H9 (cell line): ENCODE measurements at regions not wholly inside any gene's neighbourhood (a gene's known extent, or its start where the extent isn't known, plus 50 kb on each side); places are given as distances from the start of the nearest gene placed in this dataset.

Experiments
- DNase-seq: peaks from one replicate; pipeline ENCODE4 v3.0.0-alpha.2; 2017
- H2AFZ ChIP-seq: one replicate; pipeline ENCODE4 v1.6.1; 2013; ENCODE audit warnings: mild to moderate bottlenecking, low read length, control low read depth, moderate library complexity
- H2AK5ac ChIP-seq: 2 replicates; pipeline ENCODE4 v1.6.1; 2013; ENCODE audit warnings: low read length, control low read depth, mixed read lengths; ENCODE audit not compliant: insufficient read length
- H2BK120ac ChIP-seq: one replicate; pipeline ENCODE4 v1.6.1; 2013; ENCODE audit warnings: low read depth, mild to moderate bottlenecking, low read length, control low read depth, inconsistent platforms; ENCODE audit not compliant: poor library complexity, severe bottlenecking
- H2BK12ac ChIP-seq: 2 replicates; pipeline ENCODE4 v1.6.1; 2013; ENCODE audit warnings: low read length, control low read depth, mixed read lengths, low read depth; ENCODE audit not compliant: insufficient read length
- H2BK15ac ChIP-seq: 2 replicates; pipeline ENCODE4 v1.6.1; 2013; ENCODE audit warnings: low read depth, low read length, control low read depth
- H2BK20ac ChIP-seq: one replicate; pipeline ENCODE4 v1.6.1; 2013; ENCODE audit warnings: low read depth, mild to moderate bottlenecking, low read length, control low read depth, inconsistent platforms; ENCODE audit not compliant: poor library complexity, severe bottlenecking
- H2BK5ac ChIP-seq: 2 replicates; pipeline ENCODE4 v1.6.1; 2013; ENCODE audit warnings: low read length, control low read depth, mixed read lengths; ENCODE audit not compliant: insufficient read length
- H3K14ac ChIP-seq: 2 replicates; pipeline ENCODE4 v1.6.1; 2013; ENCODE audit warnings: low read length, control low read depth; ENCODE audit not compliant: insufficient read depth
- H3K18ac ChIP-seq: 2 replicates; pipeline ENCODE4 v1.6.1; 2013; ENCODE audit warnings: low read depth, mild to moderate bottlenecking, mixed read lengths, low read length, control low read depth; ENCODE audit not compliant: insufficient read length
- H3K23ac ChIP-seq: 2 replicates; pipeline ENCODE4 v1.6.1; 2013; ENCODE audit warnings: low read length, control low read depth, mixed read lengths, low read depth; ENCODE audit not compliant: insufficient read length
- H3K23me2 ChIP-seq: 2 replicates; pipeline ENCODE4 v1.6.1; 2013; ENCODE audit warnings: low read depth, mild to moderate bottlenecking, mixed read lengths, low read length, control low read depth; ENCODE audit not compliant: insufficient read length, poor library complexity, severe bottlenecking
- H3K27ac ChIP-seq: 2 replicates; pipeline ENCODE4 v1.5.1; 2013; ENCODE audit warnings: low read length, control low read depth, mixed read lengths, low read depth; ENCODE audit not compliant: insufficient read length
- H3K27me3 ChIP-seq: 2 replicates; pipeline ENCODE4 v1.6.1; 2013; ENCODE audit warnings: low read length, control low read depth, inconsistent platforms; ENCODE audit not compliant: insufficient read depth
- H3K4ac ChIP-seq: 2 replicates; pipeline ENCODE4 v1.6.1; 2013; ENCODE audit warnings: low read depth, mild to moderate bottlenecking, control low read depth, inconsistent platforms, low read length, moderate library complexity
- H3K4me1 ChIP-seq: 2 replicates; pipeline ENCODE4 v1.6.1; 2013; ENCODE audit warnings: low read length, control low read depth, inconsistent platforms; ENCODE audit not compliant: insufficient read depth
- H3K4me2 ChIP-seq: 2 replicates; pipeline ENCODE4 v1.6.1; 2013; ENCODE audit warnings: low read length, control low read depth, mixed read lengths; ENCODE audit not compliant: insufficient read length, insufficient read depth
- H3K56ac ChIP-seq: 2 replicates; pipeline ENCODE4 v1.6.1; 2013; ENCODE audit warnings: low read depth, mild to moderate bottlenecking, mixed read lengths, low read length, control low read depth; ENCODE audit not compliant: insufficient read length
- H3K79me1 ChIP-seq: 2 replicates; pipeline ENCODE4 v1.6.1; 2013; ENCODE audit warnings: low read depth, mild to moderate bottlenecking, moderate library complexity, low read length, control low read depth, inconsistent platforms; ENCODE audit not compliant: insufficient read depth, poor library complexity, severe bottlenecking
- H3K79me2 ChIP-seq: 2 replicates; pipeline ENCODE4 v1.6.1; 2013; ENCODE audit warnings: low read length, control low read depth, inconsistent platforms; ENCODE audit not compliant: insufficient read depth
- H3K9ac ChIP-seq: 2 replicates; pipeline ENCODE4 v1.6.1; 2013; ENCODE audit warnings: low read length, control low read depth, mixed read lengths; ENCODE audit not compliant: insufficient read length; ENCODE audit errors: extremely low read depth
- H3K9me3 ChIP-seq: one replicate; pipeline ENCODE4 v1.6.1; 2013; ENCODE audit warnings: low read depth, low read length, inconsistent platforms; ENCODE audit not compliant: control insufficient read depth
- H3T11ph ChIP-seq: one replicate; pipeline ENCODE4 v1.6.1; 2013; ENCODE audit warnings: mild to moderate bottlenecking, low read length, control low read depth, inconsistent platforms
- H4K20me1 ChIP-seq: one replicate; pipeline ENCODE4 v1.6.1; 2013; ENCODE audit not compliant: control insufficient read depth, insufficient read length, insufficient read depth
- H4K5ac ChIP-seq: 2 replicates; pipeline ENCODE4 v1.6.1; 2013; ENCODE audit warnings: low read depth, mild to moderate bottlenecking, mixed read lengths, low read length, control low read depth; ENCODE audit not compliant: insufficient read length
- H4K8ac ChIP-seq: replicated peaks from 2 replicates; pipeline ENCODE4 v1.6.1; 2013; ENCODE audit warnings: low read length, control low read depth, mixed read lengths, low read depth; ENCODE audit not compliant: insufficient read length
- H4K91ac ChIP-seq: 2 replicates; pipeline ENCODE4 v1.6.1; 2013; ENCODE audit warnings: low read depth, mild to moderate bottlenecking, moderate library complexity, mixed read lengths, low read length, control low read depth; ENCODE audit not compliant: insufficient read length
- H3K27ac Mint-ChIP-seq, 3 experiments: 2 replicates in 2 of 3; 3 replicates in 1 of 3; pipeline ENCODE4 v1.8.0; 2020 to 2021; ENCODE audit warnings: mixed read lengths in 3 of 3, mild to moderate bottlenecking in 1 of 3, moderate library complexity in 1 of 3
- H3K27me3 Mint-ChIP-seq: 2 replicates; pipeline ENCODE4 v1.8.0; 2021; ENCODE audit warnings: low read depth, mild to moderate bottlenecking, moderate library complexity, mixed read lengths
- H3K36me3 Mint-ChIP-seq, 3 experiments: 2 replicates in 2 of 3; 3 replicates in 1 of 3; pipeline ENCODE4 v1.8.0; 2020 to 2021; ENCODE audit warnings: low read depth in 3 of 3, mixed read lengths in 3 of 3; ENCODE audit not compliant: insufficient read depth in 1 of 3
- H3K4me1 Mint-ChIP-seq, 2 experiments: 2 replicates each; pipeline ENCODE4 v1.8.0; 2020; ENCODE audit warnings: mixed read lengths in 2 of 2
- H3K4me3 Mint-ChIP-seq, 2 experiments: 2 replicates in 1 of 2; 3 replicates in 1 of 2; pipeline ENCODE4 v1.8.0; 2020 to 2021; ENCODE audit warnings: mild to moderate bottlenecking in 2 of 2, mixed read lengths in 2 of 2, moderate library complexity in 1 of 2
- H3K9me3 Mint-ChIP-seq, 2 experiments: 2 replicates in 1 of 2; 3 replicates in 1 of 2; pipeline ENCODE4 v1.8.0; 2020; ENCODE audit warnings: mild to moderate bottlenecking in 2 of 2, mixed read lengths in 2 of 2, moderate library complexity in 1 of 2
- WGBS: extraction: QIAGEN DNeasy Blood & Tissue Kit; methylation state at CpG from one replicate; pipeline ENCODE4 v1.1.7; 2013; ENCODE audit warnings: missing lambda C conversion rate, low lambda C conversion rate, mixed read lengths; ENCODE audit not compliant: insufficient read length; ENCODE audit errors: extremely low coverage; 5-methylcytosine and 5-hydroxymethylcytosine counted together
- TF ChIP-seq, protein P1 (sequence below): fragments of 200-600 bp; sonication (generic); conservative IDR thresholded peaks from 3 replicates; pipeline ENCODE4 v1.8.0; 2021; ENCODE audit warnings: antibody characterized with exemption, mild to moderate bottlenecking

GRCh38 chr9:15104826-15105420, 194.7 kb upstream of the FREM1 start:
- no peak overlapping the region for H3K4me2 ChIP-seq
- H3K9ac ChIP-seq = no peak overlapping the region
- H4K8ac ChIP-seq = no peak overlapping the region
- H3T11ph ChIP-seq = no peak overlapping the region
- no peak overlapping the region for H4K91ac ChIP-seq
- H2BK15ac ChIP-seq = no peak overlapping the region
- peaks cover 0 to 7% (median 2%) of the 10 kb centered on the region in 3 experiments; a peak in 1 of 7 replicates for H3K36me3 Mint-ChIP-seq
- no peak overlapping the region for H2AK5ac ChIP-seq
- H3K14ac ChIP-seq = no peak overlapping the region
- no peak overlapping the region for H2AFZ ChIP-seq
- no peaks in the 10 kb centered on the region for H3K79me2 ChIP-seq
- no peak overlapping the region for H3K18ac ChIP-seq
- no CpG with 5 or more reads among the region's 4 CpGs for WGBS
- no peak overlapping the region for H3K27ac ChIP-seq
- TF ChIP-seq, protein P1, sequence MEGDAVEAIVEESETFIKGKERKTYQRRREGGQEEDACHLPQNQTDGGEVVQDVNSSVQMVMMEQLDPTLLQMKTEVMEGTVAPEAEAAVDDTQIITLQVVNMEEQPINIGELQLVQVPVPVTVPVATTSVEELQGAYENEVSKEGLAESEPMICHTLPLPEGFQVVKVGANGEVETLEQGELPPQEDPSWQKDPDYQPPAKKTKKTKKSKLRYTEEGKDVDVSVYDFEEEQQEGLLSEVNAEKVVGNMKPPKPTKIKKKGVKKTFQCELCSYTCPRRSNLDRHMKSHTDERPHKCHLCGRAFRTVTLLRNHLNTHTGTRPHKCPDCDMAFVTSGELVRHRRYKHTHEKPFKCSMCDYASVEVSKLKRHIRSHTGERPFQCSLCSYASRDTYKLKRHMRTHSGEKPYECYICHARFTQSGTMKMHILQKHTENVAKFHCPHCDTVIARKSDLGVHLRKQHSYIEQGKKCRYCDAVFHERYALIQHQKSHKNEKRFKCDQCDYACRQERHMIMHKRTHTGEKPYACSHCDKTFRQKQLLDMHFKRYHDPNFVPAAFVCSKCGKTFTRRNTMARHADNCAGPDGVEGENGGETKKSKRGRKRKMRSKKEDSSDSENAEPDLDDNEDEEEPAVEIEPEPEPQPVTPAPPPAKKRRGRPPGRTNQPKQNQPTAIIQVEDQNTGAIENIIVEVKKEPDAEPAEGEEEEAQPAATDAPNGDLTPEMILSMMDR = peak; percentile 77
- no peaks in the 10 kb centered on the region for H3K4me1 ChIP-seq
- H3K27me3 ChIP-seq = no peaks in the 10 kb centered on the region
- no peak overlapping the region for H2BK20ac ChIP-seq
- no peaks in the 10 kb centered on the region for H3K27me3 Mint-ChIP-seq
- no peak overlapping the region for H3K27ac Mint-ChIP-seq
- no peaks in the 10 kb centered on the region for H3K9me3 ChIP-seq
- no peaks in the 10 kb centered on the region for H4K20me1 ChIP-seq
- H3K4me1 Mint-ChIP-seq = no peaks in the 10 kb centered on the region
- peak; percentile 41 for DNase-seq
- H3K79me1 ChIP-seq = no peaks in the 10 kb centered on the region
- no peak overlapping the region for H3K4ac ChIP-seq
- H2BK12ac ChIP-seq = no peak overlapping the region
- H4K5ac ChIP-seq = no peak overlapping the region
- no peak overlapping the region for H2BK5ac ChIP-seq
- no peak overlapping the region for H2BK120ac ChIP-seq
- H3K56ac ChIP-seq = no peak overlapping the region
- no peak overlapping the region for H3K4me3 Mint-ChIP-seq
- peaks cover 7 to 9% of the 10 kb centered on the region in 2 experiments; a peak in 3 of 5 replicates for H3K9me3 Mint-ChIP-seq
- H3K23me2 ChIP-seq = no peaks in the 10 kb centered on the region
- H3K23ac ChIP-seq = no peak overlapping the region
